Transverse colon (tissue), 4 donors: ENCODE measurements at regions not wholly inside any gene's neighbourhood (a gene's known extent, or its start where the extent isn't known, plus 50 kb on each side); places are given as distances from the start of the nearest gene placed in this dataset.

Experiments
- DNase-seq: peaks from one replicate; pipeline ENCODE4 v3.0.0-alpha.2; 2019
- H3K27ac ChIP-seq, 4 donors: fragments of 200-600 bp; sonication (generic); 2 replicates each; pipeline ENCODE4 v1.5.1; 2016 to 2018; ENCODE audit warnings: inconsistent platforms in 4 of 4
- H3K27me3 ChIP-seq: fragments of 200-600 bp; sonication (generic); 2 replicates; pipeline ENCODE4 v1.5.1; 2017; ENCODE audit warnings: inconsistent platforms
- H3K36me3 ChIP-seq, 4 donors: fragments of 200-600 bp; sonication (generic); 2 replicates each; pipeline ENCODE4 v1.5.1; 2017 to 2019; ENCODE audit warnings: inconsistent platforms in 4 of 4
- H3K4me1 ChIP-seq, 4 donors: fragments of 200-600 bp; sonication (generic); 2 replicates each; pipeline ENCODE4 v1.5.1; 2017 to 2020; ENCODE audit warnings: inconsistent platforms in 4 of 4
- H3K4me3 ChIP-seq, 4 donors: fragments of 200-600 bp; sonication (generic); 1 replicate in 1 of 4; 2 replicates in 3 of 4; pipeline versions ENCODE4 v1.5.1 to v1.6.1; 2017 to 2019; ENCODE audit warnings: inconsistent platforms in 4 of 4
- H3K9me3 ChIP-seq, 2 donors: fragments of 200-600 bp; sonication (generic); 2 replicates each; pipeline ENCODE4 v1.5.1; 2017 to 2019; ENCODE audit warnings: inconsistent platforms in 2 of 2
- EP300 ChIP-seq: sonication (generic); formaldehyde crosslinking; IDR thresholded peaks from one replicate; pipeline ENCODE4 v1.6.1; 2017; ENCODE audit warnings: antibody characterized with exemption, low read depth
- POLR2A ChIP-seq: fragments of 450-650 bp; IDR thresholded peaks from one replicate; pipeline ENCODE4 v1.6.1; 2016; ENCODE audit warnings: antibody characterized with exemption, mild to moderate bottlenecking, moderate library complexity
- POLR2AphosphoS5 ChIP-seq, 3 donors: sonication (generic); formaldehyde crosslinking; IDR thresholded peaks; one replicate each; pipeline ENCODE4 v1.6.1; 2016; ENCODE audit warnings: antibody characterized with exemption in 3 of 3
- WGBS, 2 donors: methylation state at CpG; one replicate each; pipeline ENCODE4 v1.1.5; 2018; ENCODE audit warnings: low coverage in 1 of 2; 5-methylcytosine and 5-hydroxymethylcytosine counted together
- in situ Hi-C, 4 donors: fragments of 200-750 bp; cut with MboI; loops; one replicate each; pipeline versions ENCODE4 v1.15.0 to v1.15.1; 2017; ENCODE audit warnings: low sequenced_read_pairs in 3 of 4, low pct_ligation_motif_present in 1 of 4, low pct_unique_long_range_greater_than_20kb in 1 of 4
- intact Hi-C: fragments of 100-400 bp; cut with DNase I; formaldehyde crosslinking; loops from one replicate; pipeline ENCODE4 v1.15.1; 2023; ENCODE audit warnings: low total_unique reads
- TF ChIP-seq, protein P1 (sequence below), 5 experiments: fragments of 200-600 bp in 3 of 5; fragments of 450-650 bp in 2 of 5; sonication (generic) in 3 of 5; IDR thresholded peaks; 1 replicate in 2 of 5; 2 replicates in 3 of 5; pipeline ENCODE4 v1.5.1; 2016 to 2017; ENCODE audit warnings: antibody characterized with exemption in 5 of 5, inconsistent platforms in 3 of 5, mild to moderate bottlenecking in 2 of 5, moderate library complexity in 1 of 5

DNA sequence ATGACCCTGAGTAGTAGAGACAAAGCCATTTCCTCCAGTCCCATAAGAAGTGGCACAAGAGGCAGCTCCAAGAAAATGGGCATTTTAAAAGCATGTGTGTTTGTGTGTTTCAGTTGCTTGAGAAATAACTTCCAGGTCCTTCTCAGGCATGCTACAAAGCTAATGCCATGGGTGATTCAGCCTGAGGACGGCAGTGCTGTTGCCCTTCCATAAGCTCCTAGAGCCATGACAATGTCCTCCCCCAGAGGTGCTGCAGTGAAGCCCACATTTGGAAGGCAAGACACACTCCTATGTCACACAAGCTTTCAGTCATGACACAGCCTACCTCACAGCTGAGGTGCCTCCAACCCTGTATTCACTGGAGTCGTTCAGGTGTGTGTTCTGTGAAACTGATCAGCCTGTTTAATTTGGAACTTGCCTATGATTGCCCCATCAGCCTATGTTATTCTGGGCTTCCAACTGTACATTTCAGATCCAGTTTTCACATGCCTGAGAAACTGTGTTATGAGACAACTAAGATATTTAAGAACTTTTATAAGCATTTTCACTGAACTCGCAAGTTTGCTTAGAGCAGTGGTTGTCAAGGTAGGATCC lies 213.6 kb downstream of the FOXO1 start:
- TF ChIP-seq, protein P1, sequence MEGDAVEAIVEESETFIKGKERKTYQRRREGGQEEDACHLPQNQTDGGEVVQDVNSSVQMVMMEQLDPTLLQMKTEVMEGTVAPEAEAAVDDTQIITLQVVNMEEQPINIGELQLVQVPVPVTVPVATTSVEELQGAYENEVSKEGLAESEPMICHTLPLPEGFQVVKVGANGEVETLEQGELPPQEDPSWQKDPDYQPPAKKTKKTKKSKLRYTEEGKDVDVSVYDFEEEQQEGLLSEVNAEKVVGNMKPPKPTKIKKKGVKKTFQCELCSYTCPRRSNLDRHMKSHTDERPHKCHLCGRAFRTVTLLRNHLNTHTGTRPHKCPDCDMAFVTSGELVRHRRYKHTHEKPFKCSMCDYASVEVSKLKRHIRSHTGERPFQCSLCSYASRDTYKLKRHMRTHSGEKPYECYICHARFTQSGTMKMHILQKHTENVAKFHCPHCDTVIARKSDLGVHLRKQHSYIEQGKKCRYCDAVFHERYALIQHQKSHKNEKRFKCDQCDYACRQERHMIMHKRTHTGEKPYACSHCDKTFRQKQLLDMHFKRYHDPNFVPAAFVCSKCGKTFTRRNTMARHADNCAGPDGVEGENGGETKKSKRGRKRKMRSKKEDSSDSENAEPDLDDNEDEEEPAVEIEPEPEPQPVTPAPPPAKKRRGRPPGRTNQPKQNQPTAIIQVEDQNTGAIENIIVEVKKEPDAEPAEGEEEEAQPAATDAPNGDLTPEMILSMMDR (IDR thresholded peaks at IDR 0.05): no peak
- TF ChIP-seq EP300 (no peak), POLR2A (no peak), POLR2AphosphoS5 (IDR thresholded peaks at IDR 0.05) (no peak)
- Histone ChIP-seq H3K4me1 (no peaks in the 10 kb centered on the region), H3K9me3 (no peaks in the 10 kb centered on the region), H3K27me3 (no peaks in the 10 kb centered on the region), H3K36me3 (no peaks in the 10 kb centered on the region), H3K4me3 (no peak overlapping the region), H3K27ac (no peak overlapping the region)
- no peak for DNase-seq
- intact Hi-C loops (no loop called here), in situ Hi-C loops (no loop called here)
- 80 to 100% methylated on average over 1 to 2 of the region's 3 CpGs for WGBS, 2 donors

DNA sequence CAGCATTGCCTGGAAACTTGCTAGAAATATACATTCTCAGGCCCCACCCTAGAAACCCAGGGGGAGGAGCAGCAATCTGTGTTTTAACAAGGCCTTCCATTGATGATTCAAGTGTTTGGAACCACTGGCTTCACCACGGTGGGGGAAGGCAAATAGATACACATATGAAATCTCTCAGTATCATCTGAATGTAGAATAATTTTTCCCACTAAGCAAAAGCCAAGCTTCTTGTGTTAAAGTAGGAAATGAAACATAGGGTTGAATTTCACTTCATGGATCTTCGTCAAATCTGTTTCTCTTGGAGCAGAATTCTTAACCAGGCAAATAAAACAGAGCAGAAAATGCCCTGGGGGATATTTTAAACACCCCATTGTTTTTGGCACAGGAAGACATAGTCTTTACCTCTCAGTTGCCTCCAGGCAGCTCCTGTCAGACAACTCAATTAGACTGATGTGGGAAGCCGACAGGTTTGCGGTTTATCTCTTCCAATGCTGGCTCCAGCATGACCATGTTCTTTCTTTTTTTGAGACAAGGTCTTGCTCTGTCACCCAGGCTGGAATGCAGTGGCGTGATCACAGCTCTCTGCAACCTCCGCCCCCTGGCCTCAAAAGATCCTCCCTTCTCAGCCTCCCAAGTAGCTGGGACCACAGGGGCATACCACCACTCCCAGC lies 213.0 kb downstream of the FOXO1 start:
- in situ Hi-C loops (no loop called here), intact Hi-C loops (no loop called here)
- DNase-seq: no peak
- no peaks in the 10 kb centered on the region for H3K4me1 ChIP-seq
- TF ChIP-seq, protein P1 (IDR thresholded peaks at IDR 0.05): no peak
- no peak for TF ChIP-seq POLR2AphosphoS5 (IDR thresholded peaks at IDR 0.05)
- TF ChIP-seq POLR2A: no peak
- TF ChIP-seq EP300: no peak
- H3K27ac ChIP-seq: no peak overlapping the region
- H3K4me3 ChIP-seq: no peak overlapping the region
- H3K36me3 ChIP-seq: no peaks in the 10 kb centered on the region
- H3K27me3 ChIP-seq: no peaks in the 10 kb centered on the region
- 81 to 86% methylated on average over 4 to 6 of the region's 6 CpGs for WGBS, 2 donors
- no peaks in the 10 kb centered on the region for H3K9me3 ChIP-seq

DNA sequence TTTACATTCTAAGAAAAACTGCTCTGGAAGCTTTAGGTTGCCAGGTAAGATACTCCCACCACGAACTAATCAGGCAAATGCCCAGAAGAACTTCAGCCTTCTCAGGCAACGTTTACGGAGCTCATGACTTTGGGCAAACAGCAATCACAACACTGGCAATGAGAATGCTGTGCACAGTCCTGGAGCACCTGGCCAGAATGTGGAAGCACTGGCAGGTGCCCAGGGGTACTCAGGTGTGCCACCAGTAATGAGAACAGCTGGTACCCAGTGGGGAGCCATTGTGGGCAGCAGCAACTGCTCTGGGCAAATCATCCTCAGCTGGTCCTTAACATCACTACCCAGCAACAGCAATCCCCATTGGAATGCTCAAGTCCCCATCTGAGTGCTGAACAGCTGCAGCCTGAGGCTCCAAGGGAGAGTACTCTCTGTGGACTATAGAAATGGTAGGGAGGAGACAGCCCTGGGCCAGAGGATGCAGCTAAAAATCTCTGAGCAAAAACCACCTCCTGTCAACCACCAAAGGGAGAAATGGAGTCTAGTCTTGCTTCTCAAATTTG lies 210.0 kb downstream of the FOXO1 start:
- Histone ChIP-seq H3K27ac (no peak overlapping the region), H3K36me3 (no peaks in the 10 kb centered on the region), H3K9me3 (no peaks in the 10 kb centered on the region), H3K27me3 (no peaks in the 10 kb centered on the region), H3K4me3 (no peak overlapping the region), H3K4me1 (no peaks in the 10 kb centered on the region)
- in situ Hi-C loops (no loop called here), intact Hi-C loops (no loop called here)
- DNase-seq: no peak
- WGBS, 2 donors: 0 to 47% methylated on average over 1 to 3 of the region's 3 CpGs
- TF ChIP-seq, protein P1 (IDR thresholded peaks at IDR 0.05): no peak
- TF ChIP-seq EP300: no peak
- TF ChIP-seq POLR2AphosphoS5 (IDR thresholded peaks at IDR 0.05): no peak
- no peak for TF ChIP-seq POLR2A

- WGBS, 2 donors: 77 to 86% methylated on average over 1 to 8 of the region's 8 CpGs
- H3K4me3 ChIP-seq: no peak overlapping the region
- H3K9me3 ChIP-seq: no peaks in the 10 kb centered on the region
- H3K4me1 ChIP-seq: no peaks in the 10 kb centered on the region
- H3K27me3 ChIP-seq: no peaks in the 10 kb centered on the region
- no peak for DNase-seq
- no peaks in the 10 kb centered on the region for H3K36me3 ChIP-seq
- no peak for TF ChIP-seq EP300
- TF ChIP-seq, protein P1 (IDR thresholded peaks at IDR 0.05): no peak
- no peak for TF ChIP-seq POLR2AphosphoS5 (IDR thresholded peaks at IDR 0.05)
- TF ChIP-seq POLR2A: no peak
- in situ Hi-C loops: no loop called here
- no peak overlapping the region for H3K27ac ChIP-seq
- intact Hi-C loops: no loop called here
These were observed 209.4 kb downstream of the FOXO1 start for GRCh38 chr13:40456979-40457553.
